ENCODE measurements at regions not wholly inside any gene's neighbourhood (a gene's known extent, or its start where the extent isn't known, plus 50 kb on each side); places are given as distances from the start of the nearest gene placed in this dataset.

DNA sequence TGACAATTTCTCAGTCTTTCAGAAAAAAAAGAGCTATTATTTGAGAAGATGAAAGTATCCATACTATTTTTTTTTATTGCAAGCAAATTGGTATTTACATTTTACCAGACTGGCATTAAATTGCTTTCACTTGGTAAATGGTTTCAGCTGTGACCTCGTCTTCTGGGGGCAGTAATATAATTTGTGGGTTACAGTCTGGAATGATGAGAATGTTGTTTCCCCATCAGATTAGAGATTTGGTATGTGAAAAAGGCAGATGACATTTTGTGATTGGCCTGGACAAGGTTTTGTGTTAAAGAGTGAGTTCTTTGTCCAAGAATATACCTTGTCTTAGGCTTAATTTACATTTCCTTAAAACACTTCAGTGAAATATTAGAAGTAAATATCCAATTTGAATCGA lies 390.1 kb upstream of the ST6GAL2 start:
- BruUV-seq (replicated peaks) = no TSS peak
- intact Hi-C loops (cut with micrococcal nuclease) = no loop called here
- H3K4me3 Mint-ChIP-seq (ENCODE audit: unreplicated experiment) = no peak overlapping the region
- TF ChIP-seq, protein P1, sequence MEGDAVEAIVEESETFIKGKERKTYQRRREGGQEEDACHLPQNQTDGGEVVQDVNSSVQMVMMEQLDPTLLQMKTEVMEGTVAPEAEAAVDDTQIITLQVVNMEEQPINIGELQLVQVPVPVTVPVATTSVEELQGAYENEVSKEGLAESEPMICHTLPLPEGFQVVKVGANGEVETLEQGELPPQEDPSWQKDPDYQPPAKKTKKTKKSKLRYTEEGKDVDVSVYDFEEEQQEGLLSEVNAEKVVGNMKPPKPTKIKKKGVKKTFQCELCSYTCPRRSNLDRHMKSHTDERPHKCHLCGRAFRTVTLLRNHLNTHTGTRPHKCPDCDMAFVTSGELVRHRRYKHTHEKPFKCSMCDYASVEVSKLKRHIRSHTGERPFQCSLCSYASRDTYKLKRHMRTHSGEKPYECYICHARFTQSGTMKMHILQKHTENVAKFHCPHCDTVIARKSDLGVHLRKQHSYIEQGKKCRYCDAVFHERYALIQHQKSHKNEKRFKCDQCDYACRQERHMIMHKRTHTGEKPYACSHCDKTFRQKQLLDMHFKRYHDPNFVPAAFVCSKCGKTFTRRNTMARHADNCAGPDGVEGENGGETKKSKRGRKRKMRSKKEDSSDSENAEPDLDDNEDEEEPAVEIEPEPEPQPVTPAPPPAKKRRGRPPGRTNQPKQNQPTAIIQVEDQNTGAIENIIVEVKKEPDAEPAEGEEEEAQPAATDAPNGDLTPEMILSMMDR (IDR thresholded peaks at IDR 0.05; ENCODE audit: unreplicated experiment) = no peak
- DNase-seq (ENCODE audit: unreplicated experiment) = no peak
- ChIA-PET POLR2A (no interaction called here), CTCF (no interaction called here)
- H3K36me3 Mint-ChIP-seq (ENCODE audit: insufficient read depth, unreplicated experiment) = no peaks in the 10 kb centered on the region
- H3K27ac Mint-ChIP-seq (ENCODE audit: low read depth, unreplicated experiment) = no peak overlapping the region
- H3K4me1 Mint-ChIP-seq (ENCODE audit: insufficient read depth, unreplicated experiment) = no peaks in the 10 kb centered on the region
- H3K9me3 Mint-ChIP-seq (ENCODE audit: unreplicated experiment) = peaks cover 7% of the 10 kb centered on the region
- H3K27me3 Mint-ChIP-seq (ENCODE audit: insufficient read depth, unreplicated experiment) = no peaks in the 10 kb centered on the region

DNA sequence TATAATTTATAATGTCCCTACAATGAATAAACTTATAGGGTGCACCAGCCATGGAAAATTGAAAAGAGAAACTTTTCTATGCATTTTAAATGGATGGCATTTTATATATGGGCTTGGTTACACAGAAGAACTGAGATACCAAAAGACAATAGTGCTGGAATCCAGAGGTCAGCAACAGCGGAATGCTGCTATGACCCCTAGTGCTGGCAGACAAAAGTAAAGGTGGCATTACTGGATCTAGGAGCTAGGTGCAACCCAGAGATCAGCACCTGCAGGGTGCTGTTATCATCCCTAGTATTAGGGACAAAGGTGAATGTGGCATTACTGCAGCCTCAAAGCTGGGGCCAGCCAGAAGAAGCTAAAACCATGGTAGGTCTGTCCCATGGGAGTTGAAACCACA lies 392.7 kb upstream of the ST6GAL2 start:
- TF ChIP-seq, protein P1 (IDR thresholded peaks at IDR 0.05; ENCODE audit: unreplicated experiment) = no peak
- no peak for DNase-seq (ENCODE audit: unreplicated experiment)
- no peaks in the 10 kb centered on the region for H3K27me3 Mint-ChIP-seq (ENCODE audit: insufficient read depth, unreplicated experiment)
- no peaks in the 10 kb centered on the region for H3K4me1 Mint-ChIP-seq (ENCODE audit: insufficient read depth, unreplicated experiment)
- ChIA-PET CTCF (interaction anchor here (0.6 to 0.7 kb wide), 2 partner anchors 26 to 31 kb away, joined by 3 to 4 read pairs; no protein-coding TSS in a partner anchor), POLR2A (no interaction called here)
- H3K36me3 Mint-ChIP-seq (ENCODE audit: insufficient read depth, unreplicated experiment) = no peaks in the 10 kb centered on the region
- H3K9me3 Mint-ChIP-seq (ENCODE audit: unreplicated experiment) = peaks cover 7% of the 10 kb centered on the region
- no TSS peak for BruUV-seq (replicated peaks)
- intact Hi-C loops (cut with micrococcal nuclease) = no loop called here
- no peak overlapping the region for H3K4me3 Mint-ChIP-seq (ENCODE audit: unreplicated experiment)
- no peak overlapping the region for H3K27ac Mint-ChIP-seq (ENCODE audit: low read depth, unreplicated experiment)

DNA sequence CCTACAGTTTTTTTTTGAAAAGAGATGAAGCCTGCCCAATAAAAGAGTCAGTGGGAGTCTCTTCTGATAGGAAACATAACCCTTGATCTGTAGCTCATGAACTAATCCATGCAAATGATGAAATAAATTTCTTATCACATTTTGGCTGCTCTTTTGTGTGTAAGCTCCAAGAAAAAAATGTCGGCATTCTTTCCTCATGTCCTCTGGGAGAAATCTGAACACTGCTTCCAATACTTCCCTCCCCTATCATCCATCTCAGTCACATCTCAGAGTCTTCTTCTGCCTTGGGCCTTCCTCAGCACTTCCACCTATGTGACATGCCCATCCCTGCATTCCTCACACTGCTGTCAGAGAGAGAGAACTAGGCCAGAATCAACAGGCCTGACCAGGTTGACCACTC lies 395.7 kb upstream of the ST6GAL2 start:
- Mint-ChIP-seq H3K4me1 (ENCODE audit: insufficient read depth, unreplicated experiment) (peaks cover 6% of the 10 kb centered on the region), H3K9me3 (ENCODE audit: unreplicated experiment) (peaks cover 5% of the 10 kb centered on the region), H3K27ac (ENCODE audit: low read depth, unreplicated experiment) (no peak overlapping the region), H3K4me3 (ENCODE audit: unreplicated experiment) (no peak overlapping the region), H3K36me3 (ENCODE audit: insufficient read depth, unreplicated experiment) (no peaks in the 10 kb centered on the region), H3K27me3 (ENCODE audit: insufficient read depth, unreplicated experiment) (no peaks in the 10 kb centered on the region)
- TF ChIP-seq, protein P1 (IDR thresholded peaks at IDR 0.05; ENCODE audit: unreplicated experiment) = no peak
- CTCF ChIA-PET = interaction anchor here (0.7 to 0.9 kb wide), 2 partner anchors 9 to 345 kb away, joined by 3 read pairs; no protein-coding TSS in a partner anchor
- intact Hi-C loops (cut with micrococcal nuclease) = no loop called here
- no TSS peak for BruUV-seq (replicated peaks)
- POLR2A ChIA-PET = no interaction called here
- no peak for DNase-seq (ENCODE audit: unreplicated experiment)

DNA sequence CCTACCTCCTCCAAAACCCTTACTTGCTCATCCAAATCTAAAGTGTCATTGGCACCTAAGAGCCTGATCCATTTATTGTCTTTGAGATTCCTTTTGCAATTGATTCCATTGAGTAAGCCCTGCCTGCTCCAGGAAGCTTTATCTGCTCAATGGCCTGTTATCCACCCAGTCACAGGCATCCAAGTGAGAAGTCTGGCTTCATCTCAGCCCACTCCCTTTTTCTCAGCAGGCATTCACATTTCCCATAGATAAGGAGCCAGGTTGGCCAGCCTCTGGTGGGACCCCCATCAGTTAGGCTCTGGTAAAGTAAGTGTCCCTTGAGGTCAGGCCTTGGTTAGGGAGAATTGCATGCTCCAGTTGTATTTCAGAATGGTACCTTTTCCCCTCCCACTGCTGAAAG lies 396.2 kb upstream of the ST6GAL2 start:
- CTCF ChIA-PET = interaction anchor here (0.9 kb wide), 1 partner anchor 9 kb away, joined by 3 read pairs; no protein-coding TSS in a partner anchor
- intact Hi-C loops (cut with micrococcal nuclease) = no loop called here
- POLR2A ChIA-PET = no interaction called here
- Mint-ChIP-seq H3K36me3 (ENCODE audit: insufficient read depth, unreplicated experiment) (no peaks in the 10 kb centered on the region), H3K27ac (ENCODE audit: low read depth, unreplicated experiment) (no peak overlapping the region), H3K4me3 (ENCODE audit: unreplicated experiment) (no peak overlapping the region), H3K4me1 (ENCODE audit: insufficient read depth, unreplicated experiment) (peaks cover 6% of the 10 kb centered on the region), H3K27me3 (ENCODE audit: insufficient read depth, unreplicated experiment) (no peaks in the 10 kb centered on the region), H3K9me3 (ENCODE audit: unreplicated experiment) (peaks cover under 1% of the 10 kb centered on the region)
- TF ChIP-seq, protein P1 (IDR thresholded peaks at IDR 0.05; ENCODE audit: unreplicated experiment) = no peak
- BruUV-seq (replicated peaks) = no TSS peak
- DNase-seq (ENCODE audit: unreplicated experiment) = no peak

All from MCF 10A (cell line).